AG09319 (cell line): ENCODE measurements at regions not wholly inside any gene's neighbourhood (a gene's known extent, or its start where the extent isn't known, plus 50 kb on each side); places are given as distances from the start of the nearest gene placed in this dataset.

Experiments
- DNase-seq: peaks from one replicate; pipeline ENCODE4 v3.0.0-alpha.2; 2010; ENCODE audit warnings: low read depth; ENCODE audit errors: extremely low read depth
- CTCF ChIP-seq: IDR thresholded peaks from 2 replicates; pipeline ENCODE4 v1.5.1; 2011; ENCODE audit warnings: low read depth, mild to moderate bottlenecking, inconsistent platforms, low read length, moderate library complexity

GRCh38 chr5:103907001-103907400 lies 344.4 kb upstream of the NUDT12 start:
- no peak for TF ChIP-seq CTCF
- no peak for DNase-seq

- TF ChIP-seq CTCF: no peak
- DNase-seq: no peak
Observed at GRCh38 chr5:103904651-103905050, 342.1 kb upstream of the NUDT12 start.

- DNase-seq: no peak
- no peak for TF ChIP-seq CTCF
Observed at GRCh38 chr5:103902893-103903292, 340.3 kb upstream of the NUDT12 start.

- DNase-seq: no peak
- no peak for TF ChIP-seq CTCF
Observed at GRCh38 chr5:103901885-103902284, 339.3 kb upstream of the NUDT12 start.

GRCh38 chr5:103896593-103896992 lies 334.0 kb upstream of the NUDT12 start:
- TF ChIP-seq CTCF: no peak
- no peak for DNase-seq

GRCh38 chr5:103895738-103896137 lies 333.1 kb upstream of the NUDT12 start:
- DNase-seq: no peak
- no peak for TF ChIP-seq CTCF

GRCh38 chr5:103894882-103895281 lies 332.3 kb upstream of the NUDT12 start:
- no peak for DNase-seq

More at GRCh38 chr5:103894882-103895281, 332.3 kb upstream of the NUDT12 start:
- TF ChIP-seq CTCF: no peak
